Common myeloid progenitor, CD34-positive (primary cell): ENCODE measurements at regions not wholly inside any gene's neighbourhood (a gene's known extent, or its start where the extent isn't known, plus 50 kb on each side); places are given as distances from the start of the nearest gene placed in this dataset.
A peak's percentile ranks its signal among the peaks of the same experiment; 100 is the strongest.
"Not testable (repeated sequence)": the region's sequence is repeated elsewhere in the genome, so short reads cannot be mapped to it uniquely, and the experiment has no call there.

ENCODE experiments used
- CTCF ChIA-PET: fragments of 350-600 bp; sonication (Branson Sonifier 250); formaldehyde crosslinking; loops from one replicate; lab custom pipeline; 2021; ENCODE audit warnings: antibody characterized with exemption; lab: Charles Lee
- POLR2A ChIA-PET: fragments of 350-600 bp; sonication (Branson Sonifier 250); formaldehyde crosslinking; loops from one replicate; lab custom pipeline; 2021; ENCODE audit warnings: antibody characterized with exemption; lab: Charles Lee
- DNase-seq, 3 donors: peaks; one replicate each; pipeline versions ENCODE4 v3.0.0 to v3.0.0-alpha.2; 2013
- H3K27ac ChIP-seq, 2 experiments: 1 replicate in 1 of 2; 2 replicates in 1 of 2; pipeline ENCODE4 v1.7.0; 2013; ENCODE audit warnings: inconsistent platforms in 2 of 2, low read length in 2 of 2, mild to moderate bottlenecking in 2 of 2, low read depth in 1 of 2, moderate library complexity in 1 of 2; ENCODE audit not compliant: severe bottlenecking in 2 of 2, insufficient read depth in 1 of 2, poor library complexity in 1 of 2
- H3K27me3 ChIP-seq, 5 experiments: replicated peaks in 2 of 5; 1 replicate in 3 of 5; 2 replicates in 2 of 5; pipeline versions ENCODE4 v1.6.1 to v1.7.0; 2013; ENCODE audit warnings: low read length in 4 of 5, mild to moderate bottlenecking in 2 of 5, moderate library complexity in 2 of 5, inconsistent platforms in 1 of 5; ENCODE audit not compliant: insufficient read depth in 5 of 5, control insufficient read depth in 4 of 5
- H3K36me3 ChIP-seq, 4 experiments: 1 replicate in 2 of 4; 2 replicates in 2 of 4; pipeline versions ENCODE4 v1.6.1 to v1.7.0; 2013; ENCODE audit warnings: low read length in 3 of 4, control low read depth in 1 of 4, mild to moderate bottlenecking in 1 of 4; ENCODE audit not compliant: control insufficient read depth in 4 of 4, insufficient read depth in 4 of 4
- H3K4me1 ChIP-seq, 4 experiments: 1 replicate in 3 of 4; 2 replicates in 1 of 4; pipeline versions ENCODE4 v1.6.1 to v1.7.1; 2013; ENCODE audit warnings: low read length in 3 of 4, mild to moderate bottlenecking in 3 of 4, control low read depth in 1 of 4, inconsistent platforms in 1 of 4, moderate library complexity in 1 of 4; ENCODE audit not compliant: control insufficient read depth in 4 of 4, insufficient read depth in 4 of 4; ENCODE audit errors: control extremely low read depth in 1 of 4
- H3K4me3 ChIP-seq, 7 experiments: 1 replicate in 4 of 7; 2 replicates in 3 of 7; pipeline versions ENCODE4 v1.5.1 to v1.7.0; 2013; ENCODE audit warnings: mild to moderate bottlenecking in 7 of 7, low read length in 6 of 7, moderate library complexity in 6 of 7, inconsistent platforms in 2 of 7, low read depth in 2 of 7, control low read depth in 1 of 7; ENCODE audit not compliant: insufficient read depth in 4 of 7, control insufficient read depth in 1 of 7; ENCODE audit errors: extremely low read depth in 1 of 7
- H3K9me3 ChIP-seq, 5 experiments: 1 replicate in 4 of 5; 2 replicates in 1 of 5; pipeline versions ENCODE4 v1.6.1 to v1.7.1; 2013; ENCODE audit warnings: low read length in 4 of 5, mild to moderate bottlenecking in 2 of 5, inconsistent platforms in 1 of 5, low read depth in 1 of 5, moderate library complexity in 1 of 5; ENCODE audit not compliant: control insufficient read depth in 4 of 5, insufficient read depth in 2 of 5; ENCODE audit errors: control extremely low read depth in 1 of 5
- WGBS: methylation state at CpG from one replicate; pipeline ENCODE4 v1.1.5; 2013; ENCODE audit not compliant: insufficient coverage; 5-methylcytosine and 5-hydroxymethylcytosine counted together

DNA sequence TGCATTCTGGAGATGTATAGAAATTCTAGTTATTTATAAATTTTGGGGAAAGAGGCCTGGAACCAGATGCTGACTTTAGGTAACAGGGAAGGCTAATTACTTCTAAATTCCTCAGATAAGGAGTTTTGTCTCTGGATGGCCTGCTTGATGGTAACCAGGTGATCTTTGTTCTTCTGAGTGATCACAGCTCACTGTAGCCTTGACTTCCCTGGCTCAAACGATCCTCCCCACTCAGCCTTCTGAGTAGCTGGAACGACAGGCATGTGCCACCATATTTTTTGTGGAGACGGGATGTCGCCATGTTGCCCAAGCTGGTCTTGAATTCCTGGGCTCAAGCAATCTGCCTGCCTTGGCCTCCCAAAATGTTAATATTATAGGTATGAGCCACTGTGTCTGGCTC lies 54.4 kb upstream of the MSH6 start:
- ChIA-PET CTCF (no interaction called here), POLR2A (interaction anchor here (0.7 kb wide), 1 partner anchor 345 kb away, joined by 3 read pairs; no protein-coding TSS in a partner anchor)
- Histone ChIP-seq H3K4me1 (no peaks in the 10 kb centered on the region), H3K27me3 (no peaks in the 10 kb centered on the region), H3K4me3 (no peak overlapping the region), H3K9me3 (peaks cover 0 to 3% (median 0%) of the 10 kb centered on the region in 5 experiments), H3K36me3 (no peaks in the 10 kb centered on the region), H3K27ac (no peak overlapping the region)
- no peak for DNase-seq
- 100% methylated on average over 3 of the region's 4 CpGs for WGBS

DNA sequence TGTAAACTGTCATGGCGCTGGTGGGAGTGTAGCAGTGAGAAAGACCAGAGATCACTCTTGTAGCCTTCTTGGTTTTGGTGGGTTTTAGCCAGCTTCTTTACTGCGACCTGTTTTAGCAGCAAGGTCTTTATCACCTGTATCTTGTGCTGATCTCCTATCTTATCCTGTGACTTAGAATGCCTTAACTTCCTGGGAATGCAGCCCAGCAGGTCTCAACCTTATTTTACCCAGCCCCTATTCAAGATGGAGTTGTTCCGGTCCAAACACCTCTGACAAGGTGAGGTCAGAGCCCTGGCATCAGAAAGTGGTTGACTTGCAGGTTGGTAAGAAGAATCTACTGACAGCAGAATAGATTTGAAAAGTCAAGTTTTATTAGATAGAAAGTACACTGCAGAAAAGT lies 55.0 kb upstream of the MSH6 start:
- ChIA-PET CTCF (no interaction called here), POLR2A (no interaction called here)
- Histone ChIP-seq H3K4me1 (no peaks in the 10 kb centered on the region), H3K36me3 (no peaks in the 10 kb centered on the region), H3K27ac (no peak overlapping the region), H3K27me3 (no peaks in the 10 kb centered on the region), H3K4me3 (no peak overlapping the region), H3K9me3 (peaks cover 0 to 3% (median 0%) of the 10 kb centered on the region in 5 experiments)
- WGBS: 100% methylated on average over 2 of the region's 3 CpGs
- no peak for DNase-seq

DNA sequence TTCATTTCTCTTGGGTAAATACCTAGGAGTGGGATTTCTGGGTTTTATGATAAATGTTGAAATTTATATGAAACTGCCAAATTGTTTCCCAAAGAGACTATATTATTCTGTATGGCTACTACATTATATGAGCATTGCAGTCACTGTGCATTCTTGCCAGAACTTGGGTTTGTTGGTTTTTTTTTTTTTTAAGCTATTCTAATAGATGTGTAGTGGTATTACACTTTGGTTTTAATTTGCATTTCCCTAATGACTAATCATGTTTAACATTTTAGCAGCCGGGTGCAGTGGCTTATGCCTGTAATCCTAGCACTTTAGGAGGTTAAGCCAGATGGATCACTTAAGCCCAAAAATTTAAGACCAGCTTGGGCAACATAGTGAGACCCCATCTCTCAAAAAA lies 56.0 kb upstream of the MSH6 start:
- no CpG with 5 or more reads among the region's 1 CpG for WGBS
- POLR2A ChIA-PET, H3K9me3 ChIP-seq: not testable (repeated sequence)

DNA sequence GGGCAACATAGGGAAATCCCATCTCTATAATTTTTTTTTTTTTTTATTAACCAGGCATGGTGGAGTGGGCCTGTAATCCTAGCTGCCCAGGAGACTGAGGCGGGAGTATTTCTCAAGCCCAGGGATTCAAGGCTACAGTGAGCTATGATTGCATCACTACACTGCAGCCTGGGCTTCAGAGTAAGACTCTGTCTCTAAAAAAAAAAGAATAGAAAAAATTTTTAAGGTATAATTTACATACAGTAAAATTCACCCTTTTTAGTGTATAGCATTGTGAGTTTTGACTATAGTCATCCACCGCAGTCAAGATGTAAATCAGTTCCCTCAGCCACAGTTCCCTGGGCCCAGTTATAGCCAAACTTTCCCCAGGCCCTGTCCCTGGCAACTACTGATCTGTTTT lies 57.1 kb upstream of the MSH6 start:
- ChIA-PET CTCF (no interaction called here), POLR2A (no interaction called here)
- 100% methylated on average over 1 of the region's 2 CpGs for WGBS
- DNase-seq: no peak
- no peak overlapping the region for H3K27ac ChIP-seq
- peaks cover 0 to 3% (median 0%) of the 10 kb centered on the region in 5 experiments for H3K9me3 ChIP-seq
- H3K4me3 ChIP-seq: no peak overlapping the region
- no peaks in the 10 kb centered on the region for H3K4me1 ChIP-seq
- H3K36me3 ChIP-seq: no peaks in the 10 kb centered on the region
- H3K27me3 ChIP-seq: no peaks in the 10 kb centered on the region

More for the DNA sequence above, 56.0 kb upstream of the MSH6 start:
- H3K4me3 ChIP-seq, H3K4me1 ChIP-seq, H3K36me3 ChIP-seq, H3K27ac ChIP-seq, CTCF ChIA-PET, DNase-seq, H3K27me3 ChIP-seq: not testable (repeated sequence)

DNA sequence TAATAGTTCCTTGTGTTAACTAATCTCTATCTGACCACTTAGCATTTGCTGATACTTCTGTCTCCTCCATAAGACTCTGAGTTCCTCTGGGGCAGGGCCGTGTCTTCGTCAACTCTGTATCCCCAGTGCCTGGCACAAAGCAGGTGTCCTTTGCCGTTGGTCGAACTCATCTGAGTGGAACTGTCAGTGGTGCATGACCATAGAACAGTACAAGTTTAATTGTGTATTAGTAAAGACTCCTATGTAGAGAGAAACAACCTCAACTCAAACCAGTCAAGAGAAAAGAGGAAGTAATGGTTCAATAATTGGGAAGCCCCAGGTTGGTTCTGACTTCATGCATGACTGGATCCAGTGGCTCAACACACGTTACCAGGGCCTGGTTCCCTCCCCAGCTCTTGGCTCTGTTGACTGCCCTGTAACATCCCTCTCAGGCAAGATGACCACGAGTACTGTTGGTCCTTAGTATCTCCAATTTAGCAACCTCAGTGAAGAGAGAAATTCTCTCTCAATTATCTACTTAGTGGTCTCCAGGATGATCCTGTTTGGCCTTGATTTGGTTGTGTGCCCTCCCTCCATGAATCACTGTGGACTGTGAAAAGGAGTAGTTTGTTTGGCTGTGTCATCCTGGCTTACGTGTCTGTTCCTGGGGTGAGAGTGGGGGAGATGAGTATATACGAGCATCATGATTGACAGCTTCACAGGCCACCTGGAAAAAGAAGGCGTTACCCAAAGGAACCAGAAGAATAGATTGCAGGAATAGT lies 58.5 kb upstream of the MSH6 start:
- DNase-seq: peak; percentile 30 to 64 (median 42)
- CTCF ChIA-PET: no interaction called here
- WGBS: 89% methylated on average over 5 of the region's 9 CpGs
- H3K27me3 ChIP-seq: no peaks in the 10 kb centered on the region
- H3K4me3 ChIP-seq: no peak overlapping the region
- H3K9me3 ChIP-seq: peaks cover 0 to 2% (median 0%) of the 10 kb centered on the region in 5 experiments
- no peaks in the 10 kb centered on the region for H3K36me3 ChIP-seq
- H3K27ac ChIP-seq: no peak overlapping the region
- no peaks in the 10 kb centered on the region for H3K4me1 ChIP-seq
- POLR2A ChIA-PET: no interaction called here

DNA sequence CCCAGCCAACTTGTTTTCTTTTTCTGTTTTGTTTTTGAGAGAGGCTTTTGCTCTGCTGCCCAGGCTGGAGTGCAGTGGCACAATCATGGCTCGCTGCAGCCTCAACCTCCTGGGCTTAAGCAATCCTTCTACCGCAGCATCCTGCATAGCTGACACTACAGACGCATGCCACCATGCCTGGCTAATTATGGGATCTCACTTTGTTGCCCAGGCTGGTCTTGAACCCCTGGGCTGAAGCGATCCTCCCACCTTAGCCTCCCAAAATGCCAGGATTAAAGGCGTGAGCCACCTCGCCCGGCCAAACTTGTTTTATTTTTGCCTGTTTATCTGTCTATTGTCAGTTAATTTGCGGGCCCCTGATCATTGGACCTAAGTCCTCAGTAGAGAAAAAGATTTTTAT lies 61.6 kb upstream of the MSH6 start:
- CTCF ChIA-PET: no interaction called here
- H3K4me1 ChIP-seq: no peaks in the 10 kb centered on the region
- H3K9me3 ChIP-seq: no peaks in the 10 kb centered on the region
- no peak overlapping the region for H3K27ac ChIP-seq
- H3K4me3 ChIP-seq: no peak overlapping the region
- no peaks in the 10 kb centered on the region for H3K36me3 ChIP-seq
- peaks cover 0 to 2% (median 0%) of the 10 kb centered on the region in 5 experiments for H3K27me3 ChIP-seq
- no peak for DNase-seq
- WGBS: 96% methylated on average over 7 of the region's 8 CpGs
- POLR2A ChIA-PET: interaction anchor here (0.6 kb wide), 1 partner anchor 22 kb away, joined by 3 read pairs; no protein-coding TSS in a partner anchor

DNA sequence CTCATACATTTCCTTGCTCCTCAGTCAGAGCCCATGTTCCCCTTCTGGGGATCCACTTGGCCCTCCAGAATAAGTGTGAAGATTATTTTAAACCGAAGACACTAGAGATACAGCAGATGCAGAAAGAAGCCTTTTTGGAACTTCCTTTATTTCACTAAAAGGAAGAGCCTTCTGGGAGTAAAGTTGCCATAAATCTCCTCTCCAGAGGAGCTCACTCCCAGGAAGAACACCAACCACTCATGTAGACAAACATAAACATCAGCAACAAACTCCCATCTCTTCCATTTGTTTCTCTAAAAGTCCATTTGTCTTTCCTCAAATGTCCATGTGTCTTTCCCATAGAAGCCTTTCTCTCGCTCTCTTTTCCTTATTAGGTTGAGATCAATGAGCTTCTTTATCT lies 62.4 kb upstream of the MSH6 start:
- CTCF ChIA-PET: no interaction called here

More for the DNA sequence above, 62.4 kb upstream of the MSH6 start:
- peaks cover 0 to 2% (median 0%) of the 10 kb centered on the region in 5 experiments for H3K27me3 ChIP-seq
- H3K27ac ChIP-seq: no peak overlapping the region
- no peaks in the 10 kb centered on the region for H3K36me3 ChIP-seq
- no CpG with 5 or more reads among the region's 2 CpGs for WGBS
- no peaks in the 10 kb centered on the region for H3K9me3 ChIP-seq
- H3K4me3 ChIP-seq: no peak overlapping the region
- DNase-seq: no peak
- POLR2A ChIA-PET: interaction anchor here (0.6 kb wide), 1 partner anchor 22 kb away, joined by 3 read pairs; no protein-coding TSS in a partner anchor
- no peaks in the 10 kb centered on the region for H3K4me1 ChIP-seq
